ENCODE measurements at regions not wholly inside any gene's neighbourhood (a gene's known extent, or its start where the extent isn't known, plus 50 kb on each side); places are given as distances from the start of the nearest gene placed in this dataset.

GRCh38 chr11:106344394-106344793, 266.9 kb downstream of the AASDHPPT start:
- Histone ChIP-seq H3K27ac (ENCODE audit: low read depth, low read length) (no peak overlapping the region), H3K9me3 (ENCODE audit: low read length) (no peaks in the 10 kb centered on the region), H3K36me3 (ENCODE audit: insufficient read depth, low read length) (no peaks in the 10 kb centered on the region), H3K4me3 (ENCODE audit: low read depth in 1 of 2, low read length in 2 of 2) (no peak overlapping the region), H3K27me3 (ENCODE audit: control insufficient read depth in 1 of 2, insufficient read depth in 2 of 2, low read length in 2 of 2) (no peaks in the 10 kb centered on the region), H3K9ac (ENCODE audit: low read length) (no peak overlapping the region), H3K4me1 (ENCODE audit: insufficient read depth, low read length) (no peaks in the 10 kb centered on the region)

DNA sequence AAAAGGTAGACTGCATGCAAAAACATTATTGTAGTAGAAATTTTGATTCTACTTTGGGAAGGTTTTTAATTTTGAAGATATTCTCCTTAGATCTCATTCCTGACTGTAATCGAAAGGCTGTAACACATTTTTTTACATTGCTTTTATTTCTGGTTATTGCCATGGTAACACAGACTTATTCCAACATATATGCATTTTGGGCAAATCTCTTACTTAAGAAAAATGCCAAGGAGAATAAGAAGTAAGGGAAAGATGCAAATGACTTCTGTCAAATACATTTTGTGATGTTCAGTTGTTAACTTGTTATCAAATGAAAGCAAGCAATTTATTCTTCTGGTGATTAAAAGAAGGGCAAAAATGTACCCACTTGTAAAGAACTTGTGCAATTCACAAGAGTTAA, 267.5 kb downstream of the AASDHPPT start:
- no peak overlapping the region for H3K27ac ChIP-seq (ENCODE audit: low read depth, low read length)
- H3K36me3 ChIP-seq (ENCODE audit: insufficient read depth, low read length): no peaks in the 10 kb centered on the region
- no peaks in the 10 kb centered on the region for H3K9me3 ChIP-seq (ENCODE audit: low read length)
- H3K27me3 ChIP-seq (ENCODE audit: control insufficient read depth in 1 of 2, insufficient read depth in 2 of 2, low read length in 2 of 2): no peaks in the 10 kb centered on the region
- H3K4me3 ChIP-seq (ENCODE audit: low read depth in 1 of 2, low read length in 2 of 2): no peak overlapping the region
- no peak overlapping the region for H3K9ac ChIP-seq (ENCODE audit: low read length)
- no peaks in the 10 kb centered on the region for H3K4me1 ChIP-seq (ENCODE audit: insufficient read depth, low read length)

- no peaks in the 10 kb centered on the region for H3K36me3 ChIP-seq (ENCODE audit: insufficient read depth, low read length)
- no peaks in the 10 kb centered on the region for H3K27me3 ChIP-seq (ENCODE audit: control insufficient read depth in 1 of 2, insufficient read depth in 2 of 2, low read length in 2 of 2)
- no peaks in the 10 kb centered on the region for H3K4me1 ChIP-seq (ENCODE audit: insufficient read depth, low read length)
- H3K9ac ChIP-seq (ENCODE audit: low read length): no peak overlapping the region
- H3K4me3 ChIP-seq (ENCODE audit: low read depth in 1 of 2, low read length in 2 of 2): no peak overlapping the region
- H3K27ac ChIP-seq (ENCODE audit: low read depth, low read length): no peak overlapping the region
- H3K9me3 ChIP-seq (ENCODE audit: low read length): no peaks in the 10 kb centered on the region
Observed at GRCh38 chr11:106353031-106353430, 275.6 kb downstream of the AASDHPPT start.

DNA sequence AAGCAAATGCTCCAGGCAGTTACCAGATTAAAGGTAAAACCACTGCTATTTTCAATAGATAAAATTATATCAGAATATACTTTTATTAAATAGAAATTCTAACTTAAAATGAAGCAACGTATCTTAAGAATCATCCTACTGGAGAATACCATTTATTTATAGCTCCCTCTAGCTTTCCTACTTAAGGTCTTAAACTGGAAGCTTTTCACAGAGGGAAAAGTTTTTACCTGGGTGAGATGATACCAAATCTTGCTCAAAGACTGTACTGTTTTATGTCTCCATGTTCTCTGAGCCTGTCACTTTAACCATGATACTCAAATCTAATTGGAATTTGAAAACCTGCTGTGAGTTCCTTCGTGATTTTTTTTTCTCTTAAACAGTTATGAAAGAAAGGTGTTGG, 291.8 kb downstream of the AASDHPPT start:
- H3K4me1 ChIP-seq (ENCODE audit: insufficient read depth, low read length): no peaks in the 10 kb centered on the region
- H3K9ac ChIP-seq (ENCODE audit: low read length): no peak overlapping the region
- H3K9me3 ChIP-seq (ENCODE audit: low read length): no peaks in the 10 kb centered on the region
- no peak overlapping the region for H3K27ac ChIP-seq (ENCODE audit: low read depth, low read length)
- no peak overlapping the region for H3K4me3 ChIP-seq (ENCODE audit: low read depth in 1 of 2, low read length in 2 of 2)
- H3K36me3 ChIP-seq (ENCODE audit: insufficient read depth, low read length): no peaks in the 10 kb centered on the region
- H3K27me3 ChIP-seq (ENCODE audit: control insufficient read depth in 1 of 2, insufficient read depth in 2 of 2, low read length in 2 of 2): no peaks in the 10 kb centered on the region

- H3K27me3 ChIP-seq (ENCODE audit: control insufficient read depth in 1 of 2, insufficient read depth in 2 of 2, low read length in 2 of 2): no peaks in the 10 kb centered on the region
- H3K4me3 ChIP-seq (ENCODE audit: low read depth in 1 of 2, low read length in 2 of 2): no peak overlapping the region
- no peaks in the 10 kb centered on the region for H3K9me3 ChIP-seq (ENCODE audit: low read length)
- H3K4me1 ChIP-seq (ENCODE audit: insufficient read depth, low read length): no peaks in the 10 kb centered on the region
- no peak overlapping the region for H3K9ac ChIP-seq (ENCODE audit: low read length)
- H3K36me3 ChIP-seq (ENCODE audit: insufficient read depth, low read length): no peaks in the 10 kb centered on the region
- H3K27ac ChIP-seq (ENCODE audit: low read depth, low read length): no peak overlapping the region
Observed at GRCh38 chr11:106378513-106379179, 301.2 kb downstream of the AASDHPPT start.

GRCh38 chr11:106379265-106379664, 301.8 kb downstream of the AASDHPPT start:
- Histone ChIP-seq H3K27ac (ENCODE audit: low read depth, low read length) (no peak overlapping the region), H3K4me3 (ENCODE audit: low read depth in 1 of 2, low read length in 2 of 2) (no peak overlapping the region)

DNA sequence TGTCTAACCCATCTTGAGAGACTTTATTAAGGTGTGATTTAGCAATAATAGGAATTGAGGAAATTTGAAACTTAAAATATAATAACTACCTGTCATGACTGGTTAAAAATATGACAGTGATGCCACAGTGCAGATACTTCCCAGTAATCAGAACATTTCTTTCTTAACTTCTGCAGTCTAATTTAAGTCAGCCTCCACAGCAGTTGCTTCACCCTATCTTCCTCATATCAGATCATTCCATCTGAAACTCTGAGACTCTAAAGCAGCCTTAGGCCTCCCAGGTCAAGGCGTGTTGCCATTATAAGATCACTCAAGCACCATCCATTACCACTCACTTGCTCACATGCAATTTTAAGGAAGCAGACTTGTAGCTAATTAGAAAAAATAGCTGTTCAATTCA, 302.2 kb downstream of the AASDHPPT start:
- Histone ChIP-seq H3K9ac (ENCODE audit: low read length) (no peak overlapping the region), H3K9me3 (ENCODE audit: low read length) (no peaks in the 10 kb centered on the region), H3K4me3 (ENCODE audit: low read depth in 1 of 2, low read length in 2 of 2) (no peak overlapping the region), H3K27me3 (ENCODE audit: control insufficient read depth in 1 of 2, insufficient read depth in 2 of 2, low read length in 2 of 2) (no peaks in the 10 kb centered on the region), H3K4me1 (ENCODE audit: insufficient read depth, low read length) (no peaks in the 10 kb centered on the region), H3K36me3 (ENCODE audit: insufficient read depth, low read length) (no peaks in the 10 kb centered on the region), H3K27ac (ENCODE audit: low read depth, low read length) (no peak overlapping the region)

More at GRCh38 chr11:106379265-106379664, 301.8 kb downstream of the AASDHPPT start:
- no peak overlapping the region for H3K9ac ChIP-seq (ENCODE audit: low read length)
- no peaks in the 10 kb centered on the region for H3K4me1 ChIP-seq (ENCODE audit: insufficient read depth, low read length)
- H3K36me3 ChIP-seq (ENCODE audit: insufficient read depth, low read length): no peaks in the 10 kb centered on the region
- H3K27me3 ChIP-seq (ENCODE audit: control insufficient read depth in 1 of 2, insufficient read depth in 2 of 2, low read length in 2 of 2): no peaks in the 10 kb centered on the region
- H3K9me3 ChIP-seq (ENCODE audit: low read length): no peaks in the 10 kb centered on the region

DNA sequence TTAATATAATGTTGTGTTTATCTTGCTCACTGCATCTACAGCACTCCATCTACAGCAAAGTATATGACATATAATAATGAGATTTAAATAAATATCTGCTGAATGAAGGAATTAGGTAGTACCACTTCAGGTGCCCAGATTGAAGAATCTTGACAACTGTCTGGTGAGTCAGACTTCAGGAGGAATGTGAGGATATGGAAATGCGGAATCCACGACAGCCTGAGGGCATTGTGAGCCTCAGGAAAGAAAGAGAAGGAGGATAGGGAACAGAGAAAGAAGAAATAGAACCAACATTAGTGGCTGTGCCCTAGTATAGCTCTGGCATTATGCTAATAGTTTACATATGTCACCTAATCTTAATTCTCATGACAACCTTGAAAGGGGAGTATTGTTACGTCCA, 304.4 kb downstream of the AASDHPPT start:
- no peak overlapping the region for H3K4me3 ChIP-seq (ENCODE audit: low read depth in 1 of 2, low read length in 2 of 2)
- H3K4me1 ChIP-seq (ENCODE audit: insufficient read depth, low read length): no peaks in the 10 kb centered on the region
- H3K9ac ChIP-seq (ENCODE audit: low read length): no peak overlapping the region
- no peaks in the 10 kb centered on the region for H3K36me3 ChIP-seq (ENCODE audit: insufficient read depth, low read length)
- no peaks in the 10 kb centered on the region for H3K27me3 ChIP-seq (ENCODE audit: control insufficient read depth in 1 of 2, insufficient read depth in 2 of 2, low read length in 2 of 2)
- H3K27ac ChIP-seq (ENCODE audit: low read depth, low read length): no peak overlapping the region
- H3K9me3 ChIP-seq (ENCODE audit: low read length): no peaks in the 10 kb centered on the region

GRCh38 chr11:106384429-106384828, 307.0 kb downstream of the AASDHPPT start:
- Histone ChIP-seq H3K4me3 (ENCODE audit: low read depth in 1 of 2, low read length in 2 of 2) (no peak overlapping the region), H3K4me1 (ENCODE audit: insufficient read depth, low read length) (no peaks in the 10 kb centered on the region), H3K9me3 (ENCODE audit: low read length) (no peaks in the 10 kb centered on the region), H3K27ac (ENCODE audit: low read depth, low read length) (no peak overlapping the region), H3K36me3 (ENCODE audit: insufficient read depth, low read length) (no peaks in the 10 kb centered on the region), H3K27me3 (ENCODE audit: control insufficient read depth in 1 of 2, insufficient read depth in 2 of 2, low read length in 2 of 2) (no peaks in the 10 kb centered on the region), H3K9ac (ENCODE audit: low read length) (no peak overlapping the region)

DNA sequence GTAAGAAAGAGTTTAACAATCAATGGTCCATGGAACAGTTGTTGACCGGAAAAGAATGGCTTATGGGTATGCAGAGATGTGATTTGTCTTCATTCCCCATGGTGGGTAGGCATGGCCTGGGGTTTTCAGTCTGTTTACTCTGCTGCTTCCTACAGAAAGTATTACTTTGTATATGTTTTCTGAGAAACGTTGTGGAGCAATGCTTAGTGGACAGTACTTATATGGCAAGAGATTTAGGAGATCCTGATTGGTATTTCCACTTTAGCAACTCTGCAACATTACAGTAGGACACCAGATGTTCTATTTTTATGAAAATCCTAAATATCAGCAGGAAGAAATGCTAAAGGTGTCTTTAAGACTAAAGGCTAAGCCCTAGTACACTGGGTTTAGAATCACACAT, 309.1 kb downstream of the AASDHPPT start:
- no peaks in the 10 kb centered on the region for H3K27me3 ChIP-seq (ENCODE audit: control insufficient read depth in 1 of 2, insufficient read depth in 2 of 2, low read length in 2 of 2)
- H3K9ac ChIP-seq (ENCODE audit: low read length): no peak overlapping the region
- H3K4me3 ChIP-seq (ENCODE audit: low read depth in 1 of 2, low read length in 2 of 2): no peak overlapping the region
- no peaks in the 10 kb centered on the region for H3K36me3 ChIP-seq (ENCODE audit: insufficient read depth, low read length)
- no peaks in the 10 kb centered on the region for H3K9me3 ChIP-seq (ENCODE audit: low read length)
- no peak overlapping the region for H3K27ac ChIP-seq (ENCODE audit: low read depth, low read length)
- H3K4me1 ChIP-seq (ENCODE audit: insufficient read depth, low read length): no peaks in the 10 kb centered on the region

- H3K9me3 ChIP-seq (ENCODE audit: low read length): no peaks in the 10 kb centered on the region
- H3K9ac ChIP-seq (ENCODE audit: low read length): no peak overlapping the region
- no peaks in the 10 kb centered on the region for H3K4me1 ChIP-seq (ENCODE audit: insufficient read depth, low read length)
- no peak overlapping the region for H3K27ac ChIP-seq (ENCODE audit: low read depth, low read length)
- H3K27me3 ChIP-seq (ENCODE audit: control insufficient read depth in 1 of 2, insufficient read depth in 2 of 2, low read length in 2 of 2): no peaks in the 10 kb centered on the region
- no peaks in the 10 kb centered on the region for H3K36me3 ChIP-seq (ENCODE audit: insufficient read depth, low read length)
- no peak overlapping the region for H3K4me3 ChIP-seq (ENCODE audit: low read depth in 1 of 2, low read length in 2 of 2)
Observed at GRCh38 chr11:106389101-106389500, 311.6 kb downstream of the AASDHPPT start.

- Histone ChIP-seq H3K27ac (ENCODE audit: low read depth, low read length) (no peak overlapping the region), H3K9ac (ENCODE audit: low read length) (no peak overlapping the region), H3K36me3 (ENCODE audit: insufficient read depth, low read length) (no peaks in the 10 kb centered on the region), H3K9me3 (ENCODE audit: low read length) (no peaks in the 10 kb centered on the region), H3K4me1 (ENCODE audit: insufficient read depth, low read length) (no peaks in the 10 kb centered on the region), H3K4me3 (ENCODE audit: low read depth in 1 of 2, low read length in 2 of 2) (no peak overlapping the region), H3K27me3 (ENCODE audit: control insufficient read depth in 1 of 2, insufficient read depth in 2 of 2, low read length in 2 of 2) (no peaks in the 10 kb centered on the region)
Observed at GRCh38 chr11:106390078-106390477, 312.6 kb downstream of the AASDHPPT start.

All from muscle layer of colon (tissue), 2 donors.